Stomach (tissue), 8 donors: ENCODE measurements at regions not wholly inside any gene's neighbourhood (a gene's known extent, or its start where the extent isn't known, plus 50 kb on each side); places are given as distances from the start of the nearest gene placed in this dataset.

ENCODE experiments used
- DNase-seq, 2 donors: peaks; one replicate each; pipeline versions ENCODE4 v3.0.0 to v3.0.0-alpha.2; 2013 to 2019
- H3K27ac ChIP-seq, 5 donors: fragments of 200-600 bp in 4 of 5; sonication (generic) in 4 of 5; one replicate each; pipeline ENCODE4 v1.5.1; 2013 to 2019; ENCODE audit warnings: mild to moderate bottlenecking in 1 of 5, moderate library complexity in 1 of 5
- H3K27me3 ChIP-seq, 3 donors: fragments of 200-600 bp; sonication (generic); one replicate each; pipeline ENCODE4 v1.5.1; 2017 to 2019; ENCODE audit warnings: mixed run types in 1 of 3
- H3K36me3 ChIP-seq, 4 donors: fragments of 200-600 bp; sonication (generic); 1 replicate in 3 of 4; 2 replicates in 1 of 4; pipeline ENCODE4 v1.5.1; 2016 to 2019
- H3K4me1 ChIP-seq, 4 donors: fragments of 200-600 bp; sonication (generic); one replicate each; pipeline ENCODE4 v1.5.1; 2016 to 2019
- H3K4me3 ChIP-seq, 4 donors: fragments of 200-600 bp; sonication (generic) in 3 of 4; one replicate each; pipeline ENCODE4 v1.5.1; 2016 to 2019; ENCODE audit warnings: mild to moderate bottlenecking in 1 of 4
- H3K9me3 ChIP-seq, 4 donors: fragments of 200-600 bp; sonication (generic); one replicate each; pipeline ENCODE4 v1.5.1; 2016 to 2019
- EP300 ChIP-seq: sonication (generic); formaldehyde crosslinking; IDR thresholded peaks from one replicate; pipeline ENCODE4 v1.6.1; 2017; ENCODE audit warnings: antibody characterized with exemption
- POLR2A ChIP-seq, 4 donors: fragments of 450-650 bp; IDR thresholded peaks; one replicate each; pipeline ENCODE4 v1.6.1; 2016; ENCODE audit warnings: antibody characterized with exemption in 4 of 4, control low read depth in 2 of 4, mild to moderate bottlenecking in 1 of 4, moderate library complexity in 1 of 4
- POLR2AphosphoS5 ChIP-seq, 3 donors: sonication (generic); formaldehyde crosslinking; IDR thresholded peaks; one replicate each; pipeline ENCODE4 v1.6.1; 2016; ENCODE audit warnings: antibody characterized with exemption in 3 of 3
- WGBS, 5 donors: extraction: QIAGEN DNeasy Blood & Tissue Kit in 3 of 5; methylation state at CpG; one replicate each; pipeline versions ENCODE4 v1.1.5 to v1.1.7; 2013 to 2018; 5-methylcytosine and 5-hydroxymethylcytosine counted together
- intact Hi-C: fragments of 100-400 bp; cut with DNase I; formaldehyde crosslinking; loops from one replicate; pipeline ENCODE4 v1.15.1; 2023; ENCODE audit warnings: low total_unique reads
- TF ChIP-seq, protein P1 (sequence below), 7 experiments: fragments of 450-650 bp in 4 of 7; fragments of 200-600 bp in 3 of 7; sonication (generic) in 3 of 7; IDR thresholded peaks; one replicate each; pipeline ENCODE4 v1.5.1; 2016 to 2019; ENCODE audit warnings: antibody characterized with exemption in 7 of 7, control low read depth in 2 of 7, mild to moderate bottlenecking in 1 of 7
- donor health status: healthy with polysubstance abuse.
- donor health status: Bipolar disorder and iron deficiency.
- donor health status: healthy.

DNA sequence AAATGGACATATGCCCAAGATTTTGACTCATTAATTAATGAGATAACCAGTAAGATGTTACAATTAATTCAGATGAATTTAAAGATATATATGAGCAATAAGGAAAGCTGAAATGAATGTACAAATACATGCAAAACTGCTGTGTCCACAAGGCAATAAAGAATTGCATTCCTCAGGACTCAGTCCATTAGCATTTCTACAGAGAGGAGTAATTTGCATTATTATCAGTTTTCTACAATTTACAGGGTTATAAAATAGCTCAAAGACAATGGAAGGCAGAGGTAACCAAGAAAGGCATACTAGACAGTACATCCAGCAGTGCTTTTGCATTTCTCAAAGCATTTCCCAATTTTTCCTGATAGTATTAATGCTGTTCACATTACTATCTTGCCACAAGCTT, 377.1 kb upstream of the GOLIM4 start:
- intact Hi-C loops, result no loop called here
- no peak for DNase-seq

DNA sequence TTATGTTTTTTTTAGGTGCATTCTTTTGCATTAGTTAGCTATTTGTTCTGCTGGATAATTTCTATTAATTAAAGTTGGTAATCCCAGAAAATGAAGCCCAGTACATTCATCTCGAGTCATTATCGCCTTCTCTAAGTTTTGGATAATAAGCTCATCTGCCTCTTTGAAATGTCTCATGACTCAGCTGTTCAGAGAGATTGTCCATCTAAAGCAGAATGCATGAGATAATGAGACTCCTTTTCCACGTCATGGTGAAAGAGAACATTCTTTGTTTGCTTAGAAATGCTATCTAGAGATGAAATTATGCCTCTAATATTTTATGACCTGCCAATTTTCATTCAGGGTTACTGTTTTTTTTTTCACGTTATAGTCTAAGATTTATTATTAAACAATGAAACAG, 374.7 kb upstream of the GOLIM4 start:
- Histone ChIP-seq H3K27ac (no peak overlapping the region), H3K4me3 (no peak overlapping the region), H3K9me3 (no peaks in the 10 kb centered on the region), H3K4me1 (peaks cover 0 to 4% (median 0%) of the 10 kb centered on the region in 4 donors), H3K27me3 (no peaks in the 10 kb centered on the region), H3K36me3 (no peaks in the 10 kb centered on the region)
- TF ChIP-seq, protein P1, sequence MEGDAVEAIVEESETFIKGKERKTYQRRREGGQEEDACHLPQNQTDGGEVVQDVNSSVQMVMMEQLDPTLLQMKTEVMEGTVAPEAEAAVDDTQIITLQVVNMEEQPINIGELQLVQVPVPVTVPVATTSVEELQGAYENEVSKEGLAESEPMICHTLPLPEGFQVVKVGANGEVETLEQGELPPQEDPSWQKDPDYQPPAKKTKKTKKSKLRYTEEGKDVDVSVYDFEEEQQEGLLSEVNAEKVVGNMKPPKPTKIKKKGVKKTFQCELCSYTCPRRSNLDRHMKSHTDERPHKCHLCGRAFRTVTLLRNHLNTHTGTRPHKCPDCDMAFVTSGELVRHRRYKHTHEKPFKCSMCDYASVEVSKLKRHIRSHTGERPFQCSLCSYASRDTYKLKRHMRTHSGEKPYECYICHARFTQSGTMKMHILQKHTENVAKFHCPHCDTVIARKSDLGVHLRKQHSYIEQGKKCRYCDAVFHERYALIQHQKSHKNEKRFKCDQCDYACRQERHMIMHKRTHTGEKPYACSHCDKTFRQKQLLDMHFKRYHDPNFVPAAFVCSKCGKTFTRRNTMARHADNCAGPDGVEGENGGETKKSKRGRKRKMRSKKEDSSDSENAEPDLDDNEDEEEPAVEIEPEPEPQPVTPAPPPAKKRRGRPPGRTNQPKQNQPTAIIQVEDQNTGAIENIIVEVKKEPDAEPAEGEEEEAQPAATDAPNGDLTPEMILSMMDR (IDR thresholded peaks at IDR 0.05), result no peak
- TF ChIP-seq EP300, result no peak
- TF ChIP-seq POLR2A (IDR thresholded peaks at IDR 0.05), result no peak
- TF ChIP-seq POLR2AphosphoS5 (IDR thresholded peaks at IDR 0.05), result no peak
- 62 to 74% (median 70%) methylated on average over 4 of the region's 4 CpGs for WGBS, 5 donors
- intact Hi-C loops, result no loop called here
- DNase-seq, result no peak

More for the DNA sequence above, 377.1 kb upstream of the GOLIM4 start:
- Histone ChIP-seq H3K27me3 (no peaks in the 10 kb centered on the region), H3K4me1 (no peaks in the 10 kb centered on the region), H3K4me3 (no peak overlapping the region), H3K9me3 (no peaks in the 10 kb centered on the region), H3K36me3 (no peaks in the 10 kb centered on the region), H3K27ac (no peak overlapping the region)
- TF ChIP-seq POLR2A (IDR thresholded peaks at IDR 0.05) (no peak), EP300 (no peak), POLR2AphosphoS5 (IDR thresholded peaks at IDR 0.05) (no peak)
- TF ChIP-seq, protein P1 (IDR thresholded peaks at IDR 0.05), result no peak

DNA sequence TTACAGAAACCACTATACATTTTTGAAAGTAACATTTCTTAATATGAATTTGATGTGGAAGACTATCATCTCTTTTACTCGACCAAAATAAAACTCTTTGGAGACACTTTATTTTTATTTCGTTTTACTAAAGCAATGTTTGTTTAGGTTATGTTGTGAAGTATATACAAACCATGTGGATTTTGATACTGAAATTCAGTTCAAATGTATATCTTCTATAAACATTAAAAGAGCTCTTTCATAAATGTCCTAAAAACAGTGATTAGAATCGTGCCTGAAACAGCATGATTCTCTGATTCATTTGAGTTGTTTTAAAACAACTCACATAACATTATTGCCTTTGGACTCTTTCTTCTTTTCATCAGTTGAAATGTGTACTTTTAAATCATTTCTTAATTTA, 373.7 kb upstream of the GOLIM4 start:
- Histone ChIP-seq H3K27me3 (no peaks in the 10 kb centered on the region), H3K9me3 (peaks cover 0 to 3% (median 0%) of the 10 kb centered on the region in 4 donors), H3K36me3 (no peaks in the 10 kb centered on the region), H3K27ac (no peak overlapping the region), H3K4me1 (peaks cover 0 to 4% (median 0%) of the 10 kb centered on the region in 4 donors), H3K4me3 (no peak overlapping the region)
- DNase-seq, result no peak
- no peak for TF ChIP-seq POLR2AphosphoS5 (IDR thresholded peaks at IDR 0.05)
- TF ChIP-seq POLR2A (IDR thresholded peaks at IDR 0.05), result no peak
- TF ChIP-seq, protein P1 (IDR thresholded peaks at IDR 0.05), result no peak
- no peak for TF ChIP-seq EP300
- WGBS, 5 donors, result 50 to 66% (median 56%) methylated on average over 3 of the region's 3 CpGs
- intact Hi-C loops, result loop anchor here (10.0 kb wide), 1 partner anchor 245 kb away; no protein-coding TSS in a partner anchor

DNA sequence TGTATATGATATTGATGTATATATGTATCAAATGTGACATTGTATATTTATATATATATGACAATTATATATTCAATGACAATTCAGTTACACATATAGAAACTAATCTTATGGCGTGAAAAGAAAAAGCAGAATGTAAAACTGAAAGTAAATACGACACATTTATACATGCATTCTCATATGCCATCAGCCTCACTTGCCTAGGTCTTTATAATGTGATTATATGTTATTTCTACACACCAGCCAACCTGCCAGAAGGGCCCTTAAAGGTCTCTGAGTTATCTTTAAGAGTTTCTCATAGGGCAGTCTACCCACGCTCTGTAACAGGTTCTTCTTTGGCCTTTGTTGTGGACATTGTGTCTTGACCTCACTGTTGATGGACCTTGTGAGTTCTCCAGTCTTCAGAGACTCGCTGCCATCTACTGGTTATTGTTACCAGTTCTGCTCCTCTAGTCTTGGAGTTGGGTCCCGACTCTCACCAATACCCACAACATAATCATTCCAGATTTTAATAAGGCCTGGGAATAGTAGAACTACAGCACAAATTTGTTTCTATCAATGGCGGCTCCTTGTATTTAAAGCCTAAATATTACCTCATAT, 371.5 kb upstream of the GOLIM4 start:
- Histone ChIP-seq H3K36me3 (no peaks in the 10 kb centered on the region), H3K27me3 (no peaks in the 10 kb centered on the region), H3K9me3 (peaks cover 0 to 3% (median 0%) of the 10 kb centered on the region in 4 donors), H3K27ac (no peak overlapping the region), H3K4me3 (no peak overlapping the region), H3K4me1 (peaks cover 0 to 4% (median 0%) of the 10 kb centered on the region in 4 donors)
- intact Hi-C loops, result loop anchor here (10.0 kb wide), 1 partner anchor 242 kb away; no protein-coding TSS in a partner anchor
- DNase-seq, result peak in 1 of 2 donors; percentile 73
- WGBS, 5 donors, result 40 to 48% (median 41%) methylated on average over 6 of the region's 6 CpGs
- TF ChIP-seq, protein P1 (IDR thresholded peaks at IDR 0.05), result peak in 4 of 7 experiments; percentile 9 to 20 (median 15)
- TF ChIP-seq POLR2A (IDR thresholded peaks at IDR 0.05), result no peak
